ENCODE measurements at regions not wholly inside any gene's neighbourhood (a gene's known extent, or its start where the extent isn't known, plus 50 kb on each side); places are given as distances from the start of the nearest gene placed in this dataset.

- peaks cover 37% of the 10 kb centered on the region for H3K4me1 ChIP-seq (ENCODE audit: insufficient read depth)
- peak overlapping the region; percentile 75 for H2AFZ ChIP-seq
- peak overlapping the region; percentile 34 for H3K27ac ChIP-seq
- H3K4me3 ChIP-seq, result peak overlapping the region; percentile 91
- no peaks in the 10 kb centered on the region for H3K9me2 ChIP-seq (replicated peaks; ENCODE audit: insufficient read depth)
- H3K9me3 ChIP-seq (ENCODE audit: low read depth), result no peaks in the 10 kb centered on the region
- peaks cover 1% of the 10 kb centered on the region for H3K79me2 ChIP-seq
- H3K27me3 ChIP-seq, result peaks cover 88% of the 10 kb centered on the region
- H4K20me1 ChIP-seq (ENCODE audit: insufficient read depth, poor library complexity, severe bottlenecking), result no peaks in the 10 kb centered on the region
- DNase-seq (ENCODE audit: low spot score), result peak; percentile 23
- 6% methylated on average over 29 of the region's 29 CpGs for WGBS (ENCODE audit: low lambda C conversion rate, missing lambda C conversion rate)
- H3K36me3 ChIP-seq (replicated peaks; ENCODE audit: insufficient read depth, low read depth), result no peaks in the 10 kb centered on the region
- peak overlapping the region; percentile 91 for H3K4me2 ChIP-seq
- TF ChIP-seq CTCF (IDR thresholded peaks at IDR 0.05; ENCODE audit: poor library complexity), result no peak
- peak; percentile 83 for TF ChIP-seq EZH2 (IDR thresholded peaks at IDR 0.05; ENCODE audit: borderline replicate concordance)
- peak; percentile 69 for TF ChIP-seq EZH2phosphoT487 (IDR thresholded peaks at IDR 0.05; ENCODE audit: low read depth, severe bottlenecking, unreplicated experiment)
Observed at GRCh38 chr19:30226464-30227011, 145.6 kb upstream of the ZNF536 start.

GRCh38 chr19:30227012-30227621 is 145.1 kb upstream of the ZNF536 start:
- 1% methylated on average over 25 of the region's 35 CpGs for WGBS (ENCODE audit: low lambda C conversion rate, missing lambda C conversion rate)
- Histone ChIP-seq H2AFZ (peak overlapping the region; percentile 75), H3K27me3 (peaks cover 88% of the 10 kb centered on the region), H3K36me3 (replicated peaks; ENCODE audit: insufficient read depth, low read depth) (no peaks in the 10 kb centered on the region), H3K4me3 (peak overlapping the region; percentile 91), H3K79me2 (peaks cover 3% of the 10 kb centered on the region), H4K20me1 (ENCODE audit: insufficient read depth, poor library complexity, severe bottlenecking) (no peaks in the 10 kb centered on the region), H3K4me1 (ENCODE audit: insufficient read depth) (peaks cover 37% of the 10 kb centered on the region), H3K9me2 (replicated peaks; ENCODE audit: insufficient read depth) (no peaks in the 10 kb centered on the region), H3K9me3 (ENCODE audit: low read depth) (no peaks in the 10 kb centered on the region), H3K27ac (peak overlapping the region; percentile 43), H3K4me2 (peak overlapping the region; percentile 91)
- DNase-seq (ENCODE audit: low spot score), result peak; percentile 27
- TF ChIP-seq EZH2 (IDR thresholded peaks at IDR 0.05; ENCODE audit: borderline replicate concordance) (peak; percentile 25), CTCF (IDR thresholded peaks at IDR 0.05; ENCODE audit: poor library complexity) (no peak)

GRCh38 chr19:30227661-30228112 is 144.5 kb upstream of the ZNF536 start:
- H3K4me2 ChIP-seq, result peak overlapping the region; percentile 91
- DNase-seq (ENCODE audit: low spot score), result peak; percentile 88
- peak overlapping the region; percentile 91 for H3K4me3 ChIP-seq
- 0% methylated on average over 15 of the region's 57 CpGs for WGBS (ENCODE audit: low lambda C conversion rate, missing lambda C conversion rate)
- peak overlapping the region; percentile 47 for H3K27ac ChIP-seq
- H3K36me3 ChIP-seq (replicated peaks; ENCODE audit: insufficient read depth, low read depth), result no peaks in the 10 kb centered on the region
- H3K4me1 ChIP-seq (ENCODE audit: insufficient read depth), result peaks cover 35% of the 10 kb centered on the region
- H4K20me1 ChIP-seq (ENCODE audit: insufficient read depth, poor library complexity, severe bottlenecking), result no peaks in the 10 kb centered on the region
- peaks cover 3% of the 10 kb centered on the region for H3K79me2 ChIP-seq
- H2AFZ ChIP-seq, result peak overlapping the region; percentile 75
- no peaks in the 10 kb centered on the region for H3K9me3 ChIP-seq (ENCODE audit: low read depth)
- H3K27me3 ChIP-seq, result peaks cover 88% of the 10 kb centered on the region
- no peaks in the 10 kb centered on the region for H3K9me2 ChIP-seq (replicated peaks; ENCODE audit: insufficient read depth)
- TF ChIP-seq EZH2 (IDR thresholded peaks at IDR 0.05; ENCODE audit: borderline replicate concordance) (no peak), CTCF (IDR thresholded peaks at IDR 0.05; ENCODE audit: poor library complexity) (peak; percentile 61)
